NT2/D1 (cell line): ENCODE measurements at regions not wholly inside any gene's neighbourhood (a gene's known extent, or its start where the extent isn't known, plus 50 kb on each side); places are given as distances from the start of the nearest gene placed in this dataset.

Experiments
- SUZ12 ChIP-seq: IDR thresholded peaks from 2 replicates; pipeline ENCODE4 v1.6.1; 2011; ENCODE audit not compliant: insufficient read length, insufficient read depth; ENCODE audit errors: extremely low read depth
- YY1 ChIP-seq: IDR thresholded peaks from 2 replicates; pipeline ENCODE4 v1.6.1; 2011; ENCODE audit not compliant: insufficient read length, insufficient read depth
- ZNF274 ChIP-seq: IDR thresholded peaks from 2 replicates; pipeline ENCODE4 v1.6.1; 2011; ENCODE audit warnings: mild to moderate bottlenecking, low read depth, low read length

DNA sequence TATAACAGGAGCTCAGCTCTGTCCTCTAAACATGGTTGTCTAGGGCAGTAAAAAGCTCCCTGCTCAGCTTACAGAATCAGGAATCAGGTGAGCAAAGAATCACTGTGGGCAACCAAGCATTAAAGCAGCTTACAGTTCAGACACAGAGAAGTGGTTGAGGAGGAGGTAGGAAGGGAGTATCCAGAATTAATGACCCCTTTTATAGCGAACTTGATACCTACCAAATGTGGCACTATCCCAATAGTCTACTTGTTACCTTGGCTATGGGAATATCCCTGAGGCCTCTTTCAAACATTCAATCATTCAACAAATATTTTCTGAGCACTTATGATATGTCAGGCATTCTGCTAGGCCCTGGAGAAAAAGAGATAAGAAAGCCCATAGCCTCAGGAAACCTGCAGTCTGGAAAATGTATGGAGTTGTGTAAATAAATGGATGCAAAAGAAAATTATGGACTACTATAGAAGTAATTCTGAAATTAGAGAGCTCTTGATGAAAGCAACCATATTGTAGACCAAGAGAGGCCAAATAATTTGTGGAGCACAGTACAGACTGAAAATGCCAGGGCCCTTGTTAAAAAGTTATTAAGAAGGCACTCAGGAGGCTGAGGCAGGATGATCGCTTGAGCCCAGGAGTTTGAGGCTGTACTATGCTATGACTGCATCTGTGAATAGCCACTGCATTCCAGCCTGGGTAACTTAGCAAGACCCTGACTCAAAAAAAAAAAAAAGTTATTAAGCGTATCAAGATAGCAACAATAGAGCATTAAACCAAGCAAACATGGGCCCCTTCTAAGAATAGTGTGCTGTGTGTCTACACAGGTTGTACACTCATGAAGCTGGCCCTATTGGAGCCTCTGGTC is 134.0 kb upstream of the CPSF6 start:
- no peak for TF ChIP-seq YY1
- TF ChIP-seq ZNF274: no peak
- TF ChIP-seq SUZ12: no peak
